ENCODE measurements at regions not wholly inside any gene's neighbourhood (a gene's known extent, or its start where the extent isn't known, plus 50 kb on each side); places are given as distances from the start of the nearest gene placed in this dataset.
"Not testable (repeated sequence)": the region's sequence is repeated elsewhere in the genome, so short reads cannot be mapped to it uniquely, and the experiment has no call there.

GRCh38 chr7:67856046-67856445, 859.4 kb downstream of the TYW1 start:
- no peak for DNase-seq

DNA sequence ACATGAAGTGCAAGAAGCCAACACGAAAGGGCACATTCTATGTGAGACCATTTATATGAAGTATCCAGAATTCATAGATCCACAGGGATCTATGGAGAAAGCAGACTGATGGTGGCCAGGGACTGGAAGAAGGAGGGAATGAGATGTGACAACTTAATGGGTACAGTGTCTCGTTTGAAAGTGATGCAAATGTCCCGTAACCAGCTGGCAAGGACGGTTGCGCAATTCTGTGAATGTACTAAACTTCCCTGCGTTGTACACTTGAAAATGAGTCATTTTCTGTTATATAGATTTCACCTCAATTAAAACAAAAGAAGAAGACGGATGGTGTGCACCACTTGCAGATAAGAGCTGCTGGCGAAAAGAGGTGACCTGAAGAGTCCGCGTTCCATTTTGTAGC, 861.1 kb downstream of the TYW1 start:
- DNase-seq = no peak

GRCh38 chr7:67858931-67859330, 862.3 kb downstream of the TYW1 start:
- DNase-seq = no peak

- DNase-seq = no peak
Observed at GRCh38 chr7:67863911-67864310, 867.3 kb downstream of the TYW1 start.

DNA sequence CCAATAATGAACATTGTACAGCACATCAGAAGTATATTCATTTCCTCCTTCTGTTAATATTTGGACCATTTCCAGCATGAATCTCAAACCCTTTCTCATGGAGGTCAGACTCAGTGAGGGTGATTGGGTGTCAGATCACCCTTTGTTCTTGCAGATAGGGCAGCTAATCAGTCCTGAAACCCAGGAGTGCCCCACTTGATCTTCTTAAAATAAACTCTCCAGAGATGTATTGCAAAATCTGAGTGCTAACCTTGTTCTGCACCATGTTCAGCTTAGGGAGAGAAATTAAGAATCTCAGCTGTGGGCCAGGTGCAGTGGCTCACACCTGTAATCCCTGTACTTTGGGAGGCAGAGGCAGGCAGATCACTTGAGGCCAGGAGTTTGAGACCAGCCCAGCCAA, 869.4 kb downstream of the TYW1 start:
- no peak for DNase-seq

DNA sequence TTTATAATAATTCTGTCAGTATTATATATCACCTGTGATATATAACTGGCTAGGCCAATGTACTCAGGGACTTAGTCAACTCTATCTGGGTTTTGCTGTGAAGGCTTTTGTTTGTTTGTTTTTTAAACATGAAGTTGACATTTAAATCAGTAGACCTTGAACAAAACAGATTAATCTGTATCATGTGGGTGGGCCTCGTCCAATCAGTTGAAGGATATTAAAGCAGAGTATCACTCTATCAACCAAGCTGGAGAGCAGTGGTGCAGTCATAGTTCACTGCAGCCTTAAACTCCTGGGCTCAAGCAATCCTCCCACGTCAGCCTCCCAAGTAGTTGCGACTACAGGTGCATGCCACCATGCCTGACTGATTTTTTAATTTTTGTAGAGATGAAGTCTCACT, 870.2 kb downstream of the TYW1 start:
- no peak for DNase-seq

DNA sequence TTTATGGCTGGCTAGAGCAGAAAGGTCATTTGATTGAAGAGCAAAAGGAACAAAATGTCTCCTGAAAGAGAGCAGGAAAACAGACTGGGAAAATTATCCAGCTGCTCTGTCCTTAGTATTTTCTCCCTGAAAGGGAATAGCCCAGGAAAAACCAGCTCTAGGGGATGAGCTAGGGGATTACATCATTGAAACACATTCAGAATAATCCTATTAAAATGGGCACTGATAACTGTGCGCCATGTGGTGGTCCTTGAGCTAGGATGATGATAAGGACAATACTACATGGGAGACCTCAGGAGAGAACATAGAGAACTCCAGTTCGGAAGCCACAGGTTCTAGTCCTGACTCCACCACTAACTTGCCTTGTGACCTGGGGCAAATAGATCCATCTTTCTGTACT, 873.8 kb downstream of the TYW1 start:
- DNase-seq = no peak

DNA sequence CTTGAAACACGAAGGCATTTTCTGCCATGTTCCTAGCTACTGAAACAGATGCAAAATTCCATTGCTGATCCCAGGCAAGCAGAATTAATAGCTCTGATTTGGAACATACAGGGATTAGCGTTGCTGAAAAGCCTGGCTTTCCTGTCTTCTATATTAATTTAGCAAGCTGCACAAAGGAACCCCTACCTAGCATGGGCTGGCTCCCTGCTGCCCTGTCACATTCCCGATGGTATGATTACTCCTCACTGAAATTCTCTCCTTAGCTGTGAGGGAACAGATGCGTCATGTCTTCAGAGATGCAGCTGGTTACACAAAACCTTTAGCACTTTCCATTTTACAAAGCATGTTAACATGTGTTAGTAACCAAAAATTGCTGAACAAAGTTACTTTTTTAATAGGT, 878.9 kb downstream of the TYW1 start:
- DNase-seq = no peak

GRCh38 chr7:67878808-67879207, 882.2 kb downstream of the TYW1 start:
- DNase-seq = no peak

DNA sequence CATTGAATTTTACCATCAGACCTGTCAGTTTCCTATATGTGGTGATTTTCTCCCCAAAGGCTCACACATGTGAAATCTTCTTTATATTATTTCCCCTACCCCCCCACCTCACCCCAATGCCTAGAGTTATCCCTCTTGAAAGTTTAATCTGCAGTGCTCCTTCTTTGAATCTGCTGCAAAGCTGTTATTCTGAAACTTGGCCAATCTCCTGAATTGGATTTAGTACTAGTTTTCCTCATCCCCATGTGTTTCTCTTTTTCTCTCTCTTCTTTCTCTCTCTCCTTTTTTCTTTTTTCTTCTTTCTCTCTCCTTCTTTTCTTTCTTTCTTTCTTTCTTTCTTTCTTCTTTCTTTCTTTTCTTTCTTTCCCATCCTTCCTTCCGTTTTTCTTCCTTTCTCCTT, 886.2 kb downstream of the TYW1 start:
- DNase-seq = no peak

DNA sequence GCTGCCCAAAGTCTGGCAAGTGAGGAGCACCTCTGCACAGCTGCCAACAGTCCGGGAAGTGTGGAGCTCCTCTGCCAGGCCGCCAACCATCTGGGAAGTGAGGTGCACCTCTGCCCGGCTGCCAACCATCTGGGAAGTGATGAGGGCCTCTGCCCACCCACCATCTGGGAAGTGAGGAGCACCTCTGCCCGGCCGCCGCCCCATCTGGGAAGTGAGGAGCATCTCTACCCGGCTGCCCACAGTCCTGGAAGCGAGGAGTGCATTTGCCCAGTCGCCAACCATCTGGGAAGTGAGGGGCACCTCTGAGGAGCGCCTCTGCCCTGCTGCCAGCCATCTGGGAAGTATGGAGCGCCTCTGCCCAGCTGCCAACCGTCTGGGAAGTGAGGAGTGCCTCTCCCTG, 893.7 kb downstream of the TYW1 start:
- no peak for DNase-seq

DNA sequence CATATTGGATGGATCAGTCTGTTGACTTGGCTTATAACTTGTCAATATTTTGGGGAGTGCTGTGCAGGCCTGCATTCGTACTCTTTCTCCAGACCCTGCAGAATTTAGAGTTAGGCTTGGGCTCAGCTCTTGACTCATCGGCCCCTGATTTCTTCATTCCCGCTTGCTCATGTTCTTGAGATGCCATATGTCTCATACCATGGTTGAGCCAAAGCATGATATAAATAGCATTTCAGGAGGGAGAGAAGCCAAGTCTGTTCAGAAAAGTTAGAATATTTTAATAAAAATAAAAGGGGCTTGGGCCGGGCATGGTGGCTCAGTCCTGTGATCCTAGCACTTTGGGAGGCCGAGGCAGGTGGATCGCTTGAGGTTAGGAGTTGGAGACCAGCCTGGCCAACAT, 898.1 kb downstream of the TYW1 start:
- DNase-seq = no peak

GRCh38 chr7:67896721-67897120, 900.1 kb downstream of the TYW1 start:
- no peak for DNase-seq

- no peak for DNase-seq
Observed at GRCh38 chr7:67900456-67900855, 903.8 kb downstream of the TYW1 start.

GRCh38 chr7:67901808-67902480, 905.3 kb downstream of the TYW1 start:
- DNase-seq = no peak

GRCh38 chr7:67907792-67908191, 911.2 kb downstream of the TYW1 start:
- DNase-seq = no peak

DNA sequence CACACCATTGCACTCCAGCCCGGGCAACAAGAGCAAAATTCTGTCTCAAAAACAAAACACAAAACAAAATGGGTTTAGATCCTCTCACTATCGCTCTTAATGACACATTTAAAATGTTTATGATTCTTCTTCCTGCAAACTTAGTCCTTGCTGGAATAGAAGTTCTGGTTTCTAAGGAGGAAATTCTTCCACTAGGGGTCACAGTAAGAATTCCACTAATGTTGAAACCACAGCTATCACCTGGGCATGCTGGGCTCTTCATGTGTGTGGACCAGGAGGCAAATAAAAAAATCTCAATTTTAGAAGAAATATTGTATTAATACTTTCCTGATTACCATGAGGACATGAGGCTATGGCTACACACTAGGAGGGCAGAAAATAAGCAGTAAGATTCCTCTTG, 915.8 kb downstream of the TYW1 start:
- DNase-seq = no peak

- DNase-seq = no peak
Observed at GRCh38 chr7:67913604-67914003, 917.0 kb downstream of the TYW1 start.

- DNase-seq = not testable (repeated sequence)
Observed at GRCh38 chr7:67916111-67916510, 919.5 kb downstream of the TYW1 start.

DNA sequence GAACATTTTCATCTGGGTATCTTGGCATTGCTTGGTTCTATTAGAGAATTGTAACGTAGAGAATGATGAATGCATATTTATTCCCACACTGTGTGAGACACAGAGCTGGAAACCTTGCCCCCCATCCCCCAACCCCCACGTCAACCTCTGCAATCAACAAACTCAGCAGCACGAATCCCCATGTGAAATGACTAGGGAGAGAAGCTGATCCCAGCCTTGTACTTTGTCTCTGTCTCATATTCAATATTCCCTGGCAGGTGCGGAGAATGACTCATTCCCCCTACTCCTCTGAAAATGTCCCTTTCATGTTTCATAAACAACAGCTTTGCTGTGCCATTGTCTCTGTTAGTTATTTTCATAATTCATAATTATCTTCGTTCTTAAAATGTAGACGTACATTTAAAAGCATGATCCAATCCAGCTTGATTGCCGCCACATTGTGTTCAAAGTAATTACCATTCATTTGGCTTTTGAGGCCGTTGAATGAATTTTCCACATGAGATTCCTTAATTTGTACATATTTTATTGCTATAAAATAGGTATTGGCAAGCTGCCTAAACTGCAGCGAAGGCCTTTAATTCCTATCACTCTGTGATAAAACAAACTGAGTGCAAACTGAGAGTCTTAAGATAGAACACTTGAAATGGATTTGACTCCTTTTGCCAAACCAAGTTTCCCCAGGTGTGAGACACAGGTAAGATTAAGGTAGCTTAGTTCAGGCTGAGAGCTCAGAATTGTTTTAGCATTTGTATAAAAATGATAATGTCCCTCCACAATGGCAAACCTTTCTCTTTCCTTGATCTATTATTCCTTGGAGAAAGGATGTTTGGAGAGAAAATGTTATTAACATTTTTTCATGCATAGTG, 920.2 kb downstream of the TYW1 start:
- DNase-seq = peak; percentile 64

DNA sequence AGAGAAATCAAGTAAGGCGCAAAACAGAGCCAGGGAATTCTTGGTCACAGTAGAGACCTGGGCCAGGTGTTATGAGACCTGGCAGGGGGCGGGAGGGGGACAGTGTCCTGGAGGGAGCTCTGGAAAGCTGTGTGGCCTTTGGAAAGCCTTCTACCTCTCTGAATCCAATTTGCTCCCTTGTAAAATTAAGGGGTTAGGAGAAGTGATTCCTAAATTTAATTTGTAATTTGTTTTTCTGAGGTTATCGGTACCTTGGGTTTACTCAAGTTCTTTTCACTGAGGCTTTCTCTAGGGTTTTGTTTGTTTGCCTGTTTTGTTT, 920.8 kb downstream of the TYW1 start:
- DNase-seq = no peak

GRCh38 chr7:67918158-67918557, 921.5 kb downstream of the TYW1 start:
- no peak for DNase-seq

DNA sequence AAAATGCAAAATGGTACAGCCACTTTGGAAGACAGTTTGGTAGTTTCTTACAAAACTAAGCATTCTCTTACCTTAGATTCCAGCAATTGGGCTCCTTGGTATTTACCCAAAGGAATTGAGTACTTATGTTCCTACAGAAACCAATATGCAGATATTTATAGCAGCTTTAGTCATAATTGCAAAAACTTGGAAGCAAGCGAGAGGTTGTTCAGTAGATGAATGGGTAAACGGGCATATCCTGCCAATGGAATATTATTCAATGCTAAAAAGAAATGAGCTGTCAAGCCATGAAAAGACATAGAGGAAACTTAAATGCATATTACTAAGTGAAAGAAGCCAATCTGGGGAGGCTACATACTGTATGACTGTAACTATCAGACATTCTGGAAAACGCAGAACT, 926.7 kb downstream of the TYW1 start:
- DNase-seq = no peak

- DNase-seq = no peak
Observed at GRCh38 chr7:67928141-67928540, 931.5 kb downstream of the TYW1 start.

DNA sequence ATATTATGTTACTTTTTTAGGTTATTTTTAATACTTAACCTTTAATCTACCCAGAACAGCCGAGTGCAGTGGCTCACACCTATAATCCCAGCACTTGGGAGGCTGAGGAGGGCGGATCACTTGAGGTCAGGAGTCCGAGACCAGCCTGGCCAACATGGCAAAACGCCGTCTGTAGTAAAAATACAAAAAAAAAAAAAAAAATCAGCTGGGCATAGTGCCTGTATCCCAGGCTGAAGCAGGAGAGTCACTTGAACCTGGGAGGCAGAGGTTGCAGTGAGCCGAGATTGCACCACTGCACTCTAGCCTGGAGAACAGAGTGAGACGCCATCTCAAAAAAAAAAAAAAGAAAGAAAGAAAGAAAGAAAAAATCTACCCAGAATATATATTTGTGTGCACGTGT, 939.8 kb downstream of the TYW1 start:
- not testable (repeated sequence) for DNase-seq
